OCI-LY1 (cell line): ENCODE measurements at regions not wholly inside any gene's neighbourhood (a gene's known extent, or its start where the extent isn't known, plus 50 kb on each side); places are given as distances from the start of the nearest gene placed in this dataset.

ENCODE experiments used
- H2AFZ ChIP-seq: fragments of 200-600 bp; sonication (generic), shearing (Covaris generic); 2 replicates; pipeline ENCODE4 v1.6.0; 2014; ENCODE audit warnings: antibody characterized with exemption, mild to moderate bottlenecking, low read length
- H3F3A ChIP-seq: fragments of 200-600 bp; sonication (generic), shearing (Covaris generic); 2 replicates; pipeline ENCODE4 v1.6.0; 2014; ENCODE audit warnings: mild to moderate bottlenecking, antibody characterized with exemption, low read length, moderate library complexity; ENCODE audit not compliant: insufficient read depth
- H3K27ac ChIP-seq: fragments of 200-600 bp; sonication (generic); 2 replicates; pipeline ENCODE4 v1.5.1; 2014; ENCODE audit warnings: low read length, mixed run types, mild to moderate bottlenecking, low read depth; ENCODE audit not compliant: poor library complexity, severe bottlenecking
- H3K27me3 ChIP-seq: fragments of 200-600 bp; sonication (generic); 2 replicates; pipeline ENCODE4 v1.6.0; 2014; ENCODE audit warnings: antibody characterized with exemption, mild to moderate bottlenecking, low read length, moderate library complexity; ENCODE audit not compliant: insufficient read depth
- H3K36me3 ChIP-seq: fragments of 200-600 bp; sonication (generic); 2 replicates; pipeline ENCODE4 v1.6.1; 2014; ENCODE audit warnings: mild to moderate bottlenecking, antibody characterized with exemption, low read length, moderate library complexity, mixed read lengths; ENCODE audit not compliant: insufficient read depth
- H3K4me1 ChIP-seq: fragments of 200-600 bp; sonication (generic); 2 replicates; pipeline ENCODE4 v1.5.1; 2014; ENCODE audit warnings: mild to moderate bottlenecking, low read length, moderate library complexity; ENCODE audit not compliant: insufficient read depth, severe bottlenecking
- H3K4me2 ChIP-seq: fragments of 200-600 bp; sonication (generic), shearing (Covaris generic); 2 replicates; pipeline ENCODE4 v1.6.1; 2014; ENCODE audit warnings: low read length
- H3K4me3 ChIP-seq: fragments of 200-600 bp; sonication (generic); 2 replicates; pipeline ENCODE4 v1.5.1; 2014; ENCODE audit warnings: low read length, low read depth, mild to moderate bottlenecking, mixed read lengths; ENCODE audit not compliant: poor library complexity, severe bottlenecking
- H3K79me2 ChIP-seq: fragments of 200-600 bp; shearing (Covaris generic); 2 replicates; pipeline ENCODE4 v1.6.1; 2016; ENCODE audit warnings: mixed run types, low read length, mixed read lengths; ENCODE audit not compliant: insufficient read depth
- H3K9ac ChIP-seq: fragments of 200-600 bp; sonication (generic), shearing (Covaris generic); 2 replicates; pipeline ENCODE4 v1.6.1; 2014; ENCODE audit warnings: mild to moderate bottlenecking, low read length, mixed read lengths
- H3K9me2 ChIP-seq: fragments of 200-600 bp; sonication (generic), shearing (Covaris generic); 2 replicates; pipeline ENCODE4 v1.6.1; 2014; ENCODE audit warnings: low read depth, mild to moderate bottlenecking, low read length, mixed read lengths
- H3K9me3 ChIP-seq: fragments of 200-600 bp; shearing (Covaris generic); 2 replicates; pipeline ENCODE4 v1.6.1; 2014; ENCODE audit warnings: low read length, mixed read lengths
- H4K20me1 ChIP-seq: fragments of 200-600 bp; sonication (generic), shearing (Covaris generic); 2 replicates; pipeline ENCODE4 v1.6.0; 2016; ENCODE audit warnings: mild to moderate bottlenecking, low read length; ENCODE audit not compliant: insufficient read depth
- CTCF ChIP-seq: fragments of 200-600 bp; sonication (generic), shearing (Covaris generic); IDR thresholded peaks from 2 replicates; pipeline ENCODE4 v1.5.1; 2017; ENCODE audit warnings: mild to moderate bottlenecking, antibody characterized with exemption, low read length, moderate library complexity, mixed read lengths
- EZH2 ChIP-seq: fragments of 200-600 bp; sonication (generic), shearing (Covaris generic); IDR thresholded peaks from 2 replicates; pipeline ENCODE4 v1.8.0; 2017; ENCODE audit warnings: borderline replicate concordance, mixed run types, mild to moderate bottlenecking, antibody characterized with exemption, low read length, moderate library complexity, mixed read lengths

- no peak overlapping the region for H3K4me2 ChIP-seq
- no peak overlapping the region for H2AFZ ChIP-seq
- no peaks in the 10 kb centered on the region for H3F3A ChIP-seq
- no peaks in the 10 kb centered on the region for H3K79me2 ChIP-seq
- H3K27me3 ChIP-seq: no peaks in the 10 kb centered on the region
- H4K20me1 ChIP-seq: no peaks in the 10 kb centered on the region
- no peaks in the 10 kb centered on the region for H3K9me2 ChIP-seq
- no peaks in the 10 kb centered on the region for H3K4me1 ChIP-seq
- H3K27ac ChIP-seq: no peak overlapping the region
- no peak overlapping the region for H3K9ac ChIP-seq
- no peaks in the 10 kb centered on the region for H3K36me3 ChIP-seq
- no peak overlapping the region for H3K4me3 ChIP-seq
- H3K9me3 ChIP-seq: no peaks in the 10 kb centered on the region
- TF ChIP-seq CTCF: no peak
- no peak for TF ChIP-seq EZH2
These were observed 158.8 kb downstream of the SCP2D1 start for GRCh38 chr20:18972251-18972876.

- TF ChIP-seq CTCF (no peak), EZH2 (no peak)
- Histone ChIP-seq H3K79me2 (no peaks in the 10 kb centered on the region), H3K4me3 (no peak overlapping the region), H3K27ac (no peak overlapping the region), H3K4me2 (no peak overlapping the region), H2AFZ (no peak overlapping the region), H3K27me3 (no peaks in the 10 kb centered on the region), H3F3A (no peaks in the 10 kb centered on the region), H3K9me2 (no peaks in the 10 kb centered on the region), H3K4me1 (no peaks in the 10 kb centered on the region), H3K9me3 (no peaks in the 10 kb centered on the region), H4K20me1 (no peaks in the 10 kb centered on the region), H3K36me3 (no peaks in the 10 kb centered on the region), H3K9ac (no peak overlapping the region)
These were observed 160.1 kb downstream of the SCP2D1 start for GRCh38 chr20:18973529-18974173.

- TF ChIP-seq EZH2 (no peak), CTCF (no peak)
- no peaks in the 10 kb centered on the region for H3K79me2 ChIP-seq
- no peak overlapping the region for H3K9ac ChIP-seq
- no peaks in the 10 kb centered on the region for H3K27me3 ChIP-seq
- H3K4me3 ChIP-seq: no peak overlapping the region
- no peaks in the 10 kb centered on the region for H3K4me1 ChIP-seq
- H2AFZ ChIP-seq: no peak overlapping the region
- H3F3A ChIP-seq: no peaks in the 10 kb centered on the region
- H3K4me2 ChIP-seq: no peak overlapping the region
- no peaks in the 10 kb centered on the region for H3K9me2 ChIP-seq
- no peaks in the 10 kb centered on the region for H3K36me3 ChIP-seq
- H3K27ac ChIP-seq: no peak overlapping the region
- no peaks in the 10 kb centered on the region for H4K20me1 ChIP-seq
- no peaks in the 10 kb centered on the region for H3K9me3 ChIP-seq
These were observed 161.1 kb downstream of the SCP2D1 start for GRCh38 chr20:18974660-18975059.
